HCT116 (cell line): ENCODE measurements at regions not wholly inside any gene's neighbourhood (a gene's known extent, or its start where the extent isn't known, plus 50 kb on each side); places are given as distances from the start of the nearest gene placed in this dataset.

Source experiments
- EGR1 ChIP-seq: IDR thresholded peaks from 2 replicates; pipeline ENCODE4 v1.6.1; 2012; ENCODE audit warnings: low read depth
- EZH2 ChIP-seq: fragments of 200-600 bp; sonication (generic); IDR thresholded peaks from 2 replicates; pipeline ENCODE4 v1.6.1; 2017; ENCODE audit warnings: antibody characterized with exemption, mixed run types
- EZH2phosphoT487 ChIP-seq: fragments of 200-600 bp; IDR thresholded peaks from 2 replicates; pipeline ENCODE4 v1.6.1; 2018; ENCODE audit warnings: antibody characterized with exemption, borderline replicate concordance
- POLR2A ChIP-seq: IDR thresholded peaks from 2 replicates; pipeline ENCODE4 v1.7.0; 2011; ENCODE audit warnings: borderline replicate concordance; ENCODE audit not compliant: insufficient read depth, insufficient read length; ENCODE audit errors: extremely low read depth
- TF ChIP-seq, protein P1 (sequence below), 3 experiments: fragments of 200-600 bp in 1 of 3; sonication (generic) in 1 of 3; IDR thresholded peaks in 2 of 3; conservative IDR thresholded peaks in 1 of 3; 2 replicates each; pipeline ENCODE4 v1.5.1; 2012 to 2017; ENCODE audit warnings: low read depth in 2 of 3, low read length in 2 of 3, antibody characterized with exemption in 1 of 3, borderline replicate concordance in 1 of 3, control low read depth in 1 of 3, mild to moderate bottlenecking in 1 of 3, mixed read lengths in 1 of 3, mixed run types in 1 of 3, moderate library complexity in 1 of 3; ENCODE audit not compliant: insufficient read depth in 1 of 3
- TF ChIP-seq, protein P2 (sequence below): IDR thresholded peaks from 2 replicates; pipeline ENCODE4 v1.6.1; 2011; ENCODE audit warnings: mild to moderate bottlenecking, low read length, moderate library complexity; ENCODE audit not compliant: insufficient replicate concordance; ENCODE audit errors: extremely low read depth

DNA sequence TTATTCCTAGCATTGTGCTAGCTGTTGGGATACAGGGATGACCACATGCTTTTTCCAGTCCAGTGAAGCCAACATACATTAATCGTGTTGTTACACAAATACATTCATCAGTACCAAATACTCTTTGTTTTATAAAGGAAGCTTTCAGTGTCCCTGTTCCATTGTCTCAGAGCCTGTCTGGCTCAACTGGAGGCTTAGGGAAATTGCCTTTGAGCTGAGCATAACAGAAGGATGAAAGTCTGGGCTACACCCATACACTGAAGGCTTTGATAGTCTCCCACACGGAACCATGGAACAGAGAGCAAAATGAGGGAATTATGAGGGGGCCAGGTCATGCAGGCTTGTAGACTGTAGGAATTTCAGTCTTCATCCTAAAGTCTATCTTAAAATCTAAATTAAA is 126.4 kb upstream of the KCNQ5 start:
- TF ChIP-seq POLR2A (no peak), EGR1 (no peak), EZH2phosphoT487 (no peak), EZH2 (no peak)
- TF ChIP-seq, protein P1, sequence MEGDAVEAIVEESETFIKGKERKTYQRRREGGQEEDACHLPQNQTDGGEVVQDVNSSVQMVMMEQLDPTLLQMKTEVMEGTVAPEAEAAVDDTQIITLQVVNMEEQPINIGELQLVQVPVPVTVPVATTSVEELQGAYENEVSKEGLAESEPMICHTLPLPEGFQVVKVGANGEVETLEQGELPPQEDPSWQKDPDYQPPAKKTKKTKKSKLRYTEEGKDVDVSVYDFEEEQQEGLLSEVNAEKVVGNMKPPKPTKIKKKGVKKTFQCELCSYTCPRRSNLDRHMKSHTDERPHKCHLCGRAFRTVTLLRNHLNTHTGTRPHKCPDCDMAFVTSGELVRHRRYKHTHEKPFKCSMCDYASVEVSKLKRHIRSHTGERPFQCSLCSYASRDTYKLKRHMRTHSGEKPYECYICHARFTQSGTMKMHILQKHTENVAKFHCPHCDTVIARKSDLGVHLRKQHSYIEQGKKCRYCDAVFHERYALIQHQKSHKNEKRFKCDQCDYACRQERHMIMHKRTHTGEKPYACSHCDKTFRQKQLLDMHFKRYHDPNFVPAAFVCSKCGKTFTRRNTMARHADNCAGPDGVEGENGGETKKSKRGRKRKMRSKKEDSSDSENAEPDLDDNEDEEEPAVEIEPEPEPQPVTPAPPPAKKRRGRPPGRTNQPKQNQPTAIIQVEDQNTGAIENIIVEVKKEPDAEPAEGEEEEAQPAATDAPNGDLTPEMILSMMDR (IDR thresholded peaks at IDR 0.05 in 2 of 3, conservative IDR thresholded peaks at IDR 0.05 in 1 of 3; ENCODE audit: borderline replicate concordance in 1 of 3, insufficient read depth in 1 of 3, low read depth in 2 of 3, low read length in 2 of 3): no peak
- TF ChIP-seq, protein P2, sequence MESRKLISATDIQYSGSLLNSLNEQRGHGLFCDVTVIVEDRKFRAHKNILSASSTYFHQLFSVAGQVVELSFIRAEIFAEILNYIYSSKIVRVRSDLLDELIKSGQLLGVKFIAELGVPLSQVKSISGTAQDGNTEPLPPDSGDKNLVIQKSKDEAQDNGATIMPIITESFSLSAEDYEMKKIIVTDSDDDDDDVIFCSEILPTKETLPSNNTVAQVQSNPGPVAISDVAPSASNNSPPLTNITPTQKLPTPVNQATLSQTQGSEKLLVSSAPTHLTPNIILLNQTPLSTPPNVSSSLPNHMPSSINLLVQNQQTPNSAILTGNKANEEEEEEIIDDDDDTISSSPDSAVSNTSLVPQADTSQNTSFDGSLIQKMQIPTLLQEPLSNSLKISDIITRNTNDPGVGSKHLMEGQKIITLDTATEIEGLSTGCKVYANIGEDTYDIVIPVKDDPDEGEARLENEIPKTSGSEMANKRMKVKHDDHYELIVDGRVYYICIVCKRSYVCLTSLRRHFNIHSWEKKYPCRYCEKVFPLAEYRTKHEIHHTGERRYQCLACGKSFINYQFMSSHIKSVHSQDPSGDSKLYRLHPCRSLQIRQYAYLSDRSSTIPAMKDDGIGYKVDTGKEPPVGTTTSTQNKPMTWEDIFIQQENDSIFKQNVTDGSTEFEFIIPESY: no peak
